Kidney epithelial cell (primary cell): ENCODE measurements at regions not wholly inside any gene's neighbourhood (a gene's known extent, or its start where the extent isn't known, plus 50 kb on each side); places are given as distances from the start of the nearest gene placed in this dataset.

Experiments
- DNase-seq: peaks from one replicate; pipeline ENCODE4 v3.0.0-alpha.2; 2010; ENCODE audit warnings: low read depth
- H3K27me3 ChIP-seq: 2 replicates; pipeline ENCODE4 v1.6.0; 2011; ENCODE audit warnings: low read length; ENCODE audit not compliant: control insufficient read depth, insufficient read depth
- H3K36me3 ChIP-seq: 2 replicates; pipeline ENCODE4 v1.5.1; 2011; ENCODE audit warnings: low read length; ENCODE audit not compliant: control insufficient read depth, insufficient read depth
- H3K4me3 ChIP-seq: 2 replicates; pipeline ENCODE4 v1.5.1; 2011; ENCODE audit warnings: low read depth, mild to moderate bottlenecking, control low read depth, low read length
- CTCF ChIP-seq: IDR thresholded peaks from 2 replicates; pipeline ENCODE4 v1.5.1; 2011; ENCODE audit warnings: mild to moderate bottlenecking, moderate library complexity, low read length, control low read depth, inconsistent platforms; ENCODE audit not compliant: insufficient read depth, poor library complexity, severe bottlenecking

GRCh38 chr2:103295591-103295990, 533.8 kb downstream of the TMEM182 start:
- TF ChIP-seq CTCF, result no peak
- Histone ChIP-seq H3K36me3 (no peaks in the 10 kb centered on the region), H3K4me3 (no peak overlapping the region), H3K27me3 (peaks cover 6% of the 10 kb centered on the region)
- DNase-seq, result no peak

DNA sequence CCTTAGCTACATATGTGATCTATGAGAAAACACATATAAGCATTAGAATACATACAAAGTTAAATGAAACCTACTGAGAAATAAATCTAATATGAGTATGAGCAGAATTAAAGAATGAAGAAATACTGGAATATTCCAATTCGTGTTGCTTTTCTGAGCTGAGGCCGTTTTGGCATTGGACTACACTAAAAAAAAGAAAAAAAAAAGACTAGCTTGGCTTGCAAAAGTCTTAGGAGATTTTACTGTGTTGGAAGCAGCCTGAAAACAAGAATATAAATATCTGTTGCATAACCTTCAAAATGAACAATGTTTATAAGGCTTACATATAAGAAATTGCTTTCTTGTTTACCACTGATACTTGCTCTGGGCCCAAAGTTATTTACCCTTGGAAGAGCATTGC, 562.8 kb downstream of the TMEM182 start:
- no peak for TF ChIP-seq CTCF
- no peak for DNase-seq
- no peaks in the 10 kb centered on the region for H3K27me3 ChIP-seq
- no peaks in the 10 kb centered on the region for H3K36me3 ChIP-seq
- no peak overlapping the region for H3K4me3 ChIP-seq

- Histone ChIP-seq H3K36me3 (no peaks in the 10 kb centered on the region), H3K27me3 (no peaks in the 10 kb centered on the region), H3K4me3 (no peak overlapping the region)
- no peak for DNase-seq
- no peak for TF ChIP-seq CTCF
Observed at GRCh38 chr2:103327386-103327785, 565.6 kb downstream of the TMEM182 start.

DNA sequence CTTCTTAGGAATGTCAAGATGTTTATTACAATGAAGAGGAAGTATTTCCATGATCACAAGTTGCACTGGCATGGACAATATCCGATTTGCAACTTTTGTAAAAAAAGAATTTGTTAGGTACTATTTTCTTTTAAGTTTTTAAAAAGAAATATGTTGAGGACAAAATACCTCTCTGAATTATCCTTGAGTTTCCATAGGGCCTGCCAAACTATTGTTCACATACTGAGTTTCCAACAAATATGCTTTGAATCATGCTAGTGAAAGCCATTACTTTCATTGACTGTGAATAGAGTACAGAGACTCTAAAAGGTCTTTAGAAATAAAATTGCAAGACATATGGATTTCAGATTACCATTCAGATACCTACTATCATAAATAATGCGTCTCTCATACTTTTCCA, 566.1 kb downstream of the TMEM182 start:
- Histone ChIP-seq H3K4me3 (no peak overlapping the region), H3K36me3 (no peaks in the 10 kb centered on the region), H3K27me3 (no peaks in the 10 kb centered on the region)
- no peak for DNase-seq
- no peak for TF ChIP-seq CTCF

DNA sequence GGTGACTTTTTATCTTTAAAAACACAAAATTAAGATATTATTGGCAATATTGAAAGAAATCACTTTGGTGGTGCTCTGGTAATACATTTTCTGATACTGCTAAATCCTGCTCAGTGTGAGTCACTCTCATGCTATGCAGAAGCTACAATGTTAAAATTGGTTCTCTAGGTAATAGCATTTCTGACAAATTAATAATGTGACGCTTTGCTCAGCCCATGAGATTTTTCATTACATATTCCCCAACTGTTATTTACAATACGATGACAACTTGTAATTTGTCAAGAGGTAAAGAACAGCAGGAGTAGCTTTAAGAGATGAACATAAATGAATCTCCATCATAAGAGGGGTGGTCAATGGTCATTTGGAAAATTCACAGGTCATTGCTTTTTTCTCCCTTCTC, 573.6 kb downstream of the TMEM182 start:
- Histone ChIP-seq H3K27me3 (no peaks in the 10 kb centered on the region), H3K36me3 (no peaks in the 10 kb centered on the region), H3K4me3 (no peak overlapping the region)
- no peak for TF ChIP-seq CTCF
- DNase-seq, result no peak

- TF ChIP-seq CTCF, result no peak
- no peak for DNase-seq
- Histone ChIP-seq H3K27me3 (no peaks in the 10 kb centered on the region), H3K36me3 (no peaks in the 10 kb centered on the region), H3K4me3 (no peak overlapping the region)
Observed at GRCh38 chr2:103338819-103339218, 577.0 kb downstream of the TMEM182 start.
